Activated naive CD4-positive, alpha-beta T cell (primary cell): ENCODE measurements at regions not wholly inside any gene's neighbourhood (a gene's known extent, or its start where the extent isn't known, plus 50 kb on each side); places are given as distances from the start of the nearest gene placed in this dataset.

ENCODE experiments used
- DNase-seq, 4 experiments: peaks; one replicate each; lab custom pipeline; 2025; lab: John Stamatoyannopoulos, UW

- no peak for DNase-seq
Observed at GRCh38 chr15:46251903-46252302, 617.1 kb downstream of the SQOR start.

- DNase-seq = no peak
Observed at GRCh38 chr15:46258056-46258455, 623.2 kb downstream of the SQOR start.

- no peak for DNase-seq
Observed at GRCh38 chr15:46260937-46261336, 626.1 kb downstream of the SQOR start.

- DNase-seq = no peak
Observed at GRCh38 chr15:46265664-46266347, 631.0 kb downstream of the SQOR start.

- no peak for DNase-seq
Observed at GRCh38 chr15:46266661-46267060, 631.8 kb downstream of the SQOR start.

GRCh38 chr15:46270481-46271147 is 635.8 kb downstream of the SQOR start:
- no peak for DNase-seq

GRCh38 chr15:46275701-46276100 is 640.9 kb downstream of the SQOR start:
- no peak for DNase-seq

GRCh38 chr15:46277451-46277850 is 642.6 kb downstream of the SQOR start:
- DNase-seq = no peak

GRCh38 chr15:46278062-46278461 is 643.2 kb downstream of the SQOR start:
- no peak for DNase-seq

GRCh38 chr15:46278486-46279090 is 643.8 kb downstream of the SQOR start:
- DNase-seq = no peak

- DNase-seq = no peak
Observed at GRCh38 chr15:46280762-46281542, 646.1 kb downstream of the SQOR start.

- DNase-seq = no peak
Observed at GRCh38 chr15:46293550-46293949, 658.7 kb downstream of the SQOR start.

GRCh38 chr15:46296002-46296401 is 661.2 kb downstream of the SQOR start:
- no peak for DNase-seq

GRCh38 chr15:46296797-46297196 is 662.0 kb downstream of the SQOR start:
- no peak for DNase-seq

- no peak for DNase-seq
Observed at GRCh38 chr15:46297766-46298165, 662.9 kb downstream of the SQOR start.

GRCh38 chr15:46300716-46301115 is 665.9 kb downstream of the SQOR start:
- no peak for DNase-seq

GRCh38 chr15:46301291-46301690 is 666.5 kb downstream of the SQOR start:
- DNase-seq = no peak

GRCh38 chr15:46301826-46302225 is 667.0 kb downstream of the SQOR start:
- no peak for DNase-seq

- no peak for DNase-seq
Observed at GRCh38 chr15:46304321-46304720, 669.5 kb downstream of the SQOR start.

- DNase-seq = no peak
Observed at GRCh38 chr15:46307746-46308145, 672.9 kb downstream of the SQOR start.

- DNase-seq = no peak
Observed at GRCh38 chr15:46309914-46310313, 675.1 kb downstream of the SQOR start.

GRCh38 chr15:46312133-46312740 is 677.4 kb downstream of the SQOR start:
- DNase-seq = peak in 2 of 4 experiments; percentile 1 to 14
